ENCODE measurements at regions not wholly inside any gene's neighbourhood (a gene's known extent, or its start where the extent isn't known, plus 50 kb on each side); places are given as distances from the start of the nearest gene placed in this dataset.
"Not testable (repeated sequence)": the region's sequence is repeated elsewhere in the genome, so short reads cannot be mapped to it uniquely, and the experiment has no call there.

DNA sequence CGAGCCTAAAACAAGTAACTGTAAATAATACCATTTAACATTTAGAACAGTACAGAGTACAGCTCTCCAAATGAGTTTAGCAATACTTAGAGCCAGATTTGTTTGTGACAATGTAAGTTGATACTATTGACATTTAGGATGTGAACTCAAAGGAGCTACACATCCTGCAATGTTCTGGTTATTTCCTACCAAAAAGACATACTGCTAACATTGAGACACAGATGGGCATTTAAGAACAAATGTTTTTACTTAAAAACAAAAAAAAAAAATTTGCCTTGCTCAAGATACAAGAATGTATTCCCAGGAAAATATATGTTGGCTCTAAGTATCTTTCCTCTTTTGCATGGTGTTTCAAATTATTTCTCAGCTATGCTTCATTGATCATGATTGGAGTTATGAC, 1464.8 kb upstream of the PRMT6 start:
- DNase-seq (ENCODE audit: low spot score), result no peak

DNA sequence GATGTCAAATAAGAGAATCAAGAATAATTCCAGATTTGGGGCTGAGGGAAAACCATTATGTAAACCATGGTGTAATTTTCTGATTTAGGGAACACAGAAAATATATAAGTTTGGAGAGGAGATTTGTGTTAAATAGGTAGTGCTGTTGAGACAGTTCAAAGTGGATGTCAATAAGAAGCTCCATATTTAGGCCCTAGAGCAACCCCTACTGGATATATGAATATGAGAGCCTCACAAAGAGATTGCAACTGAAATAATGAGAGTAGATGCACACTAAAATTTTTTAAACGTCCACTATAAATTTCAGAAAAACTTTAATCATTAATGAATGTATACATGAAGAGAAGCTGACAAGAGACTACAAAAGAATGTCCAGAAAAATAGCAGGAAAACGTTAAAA, 1447.8 kb upstream of the PRMT6 start:
- DNase-seq (ENCODE audit: low spot score), result no peak

DNA sequence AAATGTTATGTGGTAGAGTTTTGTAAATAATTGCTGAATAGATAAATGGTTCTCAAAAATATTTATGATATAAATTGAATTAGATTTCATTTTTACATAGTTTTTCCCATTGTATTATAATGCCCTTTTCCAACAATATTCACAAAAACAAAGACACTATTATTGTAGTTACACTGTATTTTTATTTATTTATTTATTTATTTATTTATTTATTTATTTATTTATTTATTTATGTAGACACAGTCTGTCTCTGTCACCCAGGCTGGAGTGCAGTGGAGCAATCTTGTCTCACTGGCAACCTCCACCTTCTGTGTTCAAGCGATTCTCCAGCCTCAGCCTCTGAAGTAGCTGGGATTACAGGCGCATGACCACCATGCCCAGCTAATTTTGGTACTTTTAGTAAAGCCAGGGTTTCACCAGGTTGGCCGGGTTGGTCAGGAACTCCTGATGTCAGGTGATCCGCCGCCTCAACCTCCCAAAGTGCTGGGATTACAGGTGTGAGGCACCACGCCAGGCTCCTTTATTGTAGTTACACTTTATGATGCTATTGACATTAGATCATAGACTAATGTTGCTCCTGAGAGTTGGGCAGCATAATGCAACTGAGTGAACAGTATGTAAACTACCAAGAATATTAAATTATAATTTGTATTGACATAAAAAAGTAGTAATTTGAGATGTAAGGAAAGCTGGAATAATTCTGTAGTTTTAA, 1430.0 kb upstream of the PRMT6 start:
- no peak for DNase-seq (ENCODE audit: low spot score)

DNA sequence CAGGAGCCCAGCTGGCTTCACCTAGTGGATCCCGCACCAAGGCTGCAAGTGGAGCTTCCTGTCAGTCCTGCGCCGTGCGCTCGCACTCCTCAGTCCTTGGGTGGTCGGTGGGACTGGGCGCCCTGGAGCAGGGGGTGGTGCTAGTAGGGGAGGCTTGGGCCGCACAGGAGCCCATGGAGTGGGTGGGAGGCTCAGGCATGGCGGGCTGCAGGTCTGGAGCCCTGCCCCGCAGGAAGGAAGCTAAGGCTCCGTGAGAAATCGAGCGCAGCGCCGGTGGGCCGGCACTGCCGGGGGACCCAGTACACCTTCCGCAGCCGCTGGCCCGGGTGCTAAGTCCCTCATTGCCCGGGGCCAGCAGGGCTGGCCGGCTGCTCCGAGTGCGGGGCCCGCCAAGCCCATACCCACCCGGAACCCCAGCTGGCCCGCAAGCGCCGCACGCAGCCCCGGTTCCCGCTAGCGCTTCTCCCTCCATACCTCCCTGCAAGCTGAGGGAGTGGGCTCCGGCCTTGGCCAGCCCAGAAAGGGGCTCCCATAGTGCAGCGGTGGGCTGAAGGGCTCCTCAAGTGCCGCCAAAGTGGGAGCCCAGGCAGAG, 1425.2 kb upstream of the PRMT6 start:
- not testable (repeated sequence) for DNase-seq (ENCODE audit: low spot score)

DNA sequence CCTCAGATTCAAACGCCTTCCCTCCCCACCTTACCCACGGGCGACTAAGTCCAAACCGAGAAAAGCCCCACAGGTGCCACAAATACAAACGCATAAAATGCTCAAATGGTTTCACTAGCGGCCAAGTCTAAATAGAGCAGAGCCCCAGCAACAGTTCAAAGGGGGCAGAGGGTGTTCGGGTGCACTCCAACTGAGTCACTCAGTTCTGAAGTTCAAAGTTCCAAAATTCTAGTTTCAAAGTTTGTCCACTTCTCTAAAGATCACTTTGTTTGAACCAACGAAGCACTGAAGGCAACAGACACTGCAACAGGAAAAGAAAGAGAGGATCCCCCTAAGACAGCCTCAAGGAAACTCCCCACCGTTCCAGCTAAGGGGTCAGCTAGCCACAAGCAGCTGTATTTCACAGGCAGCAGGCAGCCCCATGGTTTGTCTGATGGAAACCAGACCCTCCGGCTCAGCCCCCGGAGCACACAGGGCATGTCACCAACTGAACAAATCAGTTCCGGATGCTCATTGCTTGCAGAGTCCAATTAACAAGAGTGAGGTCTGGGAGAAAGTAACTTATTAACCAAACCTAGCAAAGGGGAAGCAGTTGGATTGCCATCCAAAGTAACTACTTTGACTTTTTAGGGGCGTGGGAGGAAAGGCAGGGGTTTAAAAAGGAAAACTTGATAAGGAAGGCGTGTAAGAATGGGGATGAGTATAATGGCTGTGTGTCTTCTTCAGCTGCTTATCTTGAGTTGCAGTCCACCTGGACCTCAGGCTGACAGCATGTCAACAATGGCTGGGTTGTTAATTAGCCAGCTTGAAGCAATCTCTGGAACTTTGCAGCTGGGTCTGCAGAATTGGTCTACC, 1423.9 kb upstream of the PRMT6 start:
- DNase-seq (ENCODE audit: low spot score), result no peak

DNA sequence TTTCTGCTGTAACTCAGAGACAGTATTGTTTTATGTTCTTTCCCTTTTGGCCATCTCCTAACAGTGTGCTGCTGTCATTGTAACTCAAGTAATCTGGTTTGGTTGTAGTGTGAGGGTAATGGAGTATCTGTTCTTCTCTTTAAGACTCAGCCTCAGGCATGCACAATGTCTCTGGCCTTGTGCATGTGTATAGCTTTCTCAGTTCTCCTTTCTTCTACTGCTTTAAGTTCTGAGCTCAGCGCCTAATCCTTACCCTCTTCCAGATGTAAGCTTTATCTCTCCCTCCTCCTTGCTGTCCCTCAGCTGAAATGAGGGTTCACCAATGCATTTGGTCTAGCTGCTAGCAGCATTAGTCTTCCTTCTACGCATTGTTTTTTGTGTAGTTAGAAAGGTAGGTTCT, 1420.4 kb upstream of the PRMT6 start:
- no peak for DNase-seq (ENCODE audit: low spot score)

DNA sequence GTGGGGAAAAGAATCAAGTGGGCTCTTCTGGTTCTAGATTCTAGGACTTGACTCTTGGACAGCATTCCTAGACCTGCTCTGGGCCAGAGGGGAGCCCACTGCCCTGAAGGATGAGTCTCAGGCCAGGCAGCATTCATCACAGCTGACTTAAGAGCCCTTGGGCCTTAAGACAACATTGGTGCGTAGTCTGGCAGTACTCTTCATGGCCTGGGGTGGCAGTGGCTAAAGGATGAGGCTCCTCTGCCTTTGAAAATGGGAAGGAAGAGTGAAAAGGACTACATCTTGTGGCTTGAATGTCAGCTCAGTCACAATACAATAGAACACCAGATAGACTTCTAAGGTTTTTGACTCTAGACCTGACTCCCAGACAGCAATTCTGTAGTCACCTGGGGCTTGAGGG, 1415.1 kb upstream of the PRMT6 start:
- DNase-seq (ENCODE audit: low spot score), result no peak

DNA sequence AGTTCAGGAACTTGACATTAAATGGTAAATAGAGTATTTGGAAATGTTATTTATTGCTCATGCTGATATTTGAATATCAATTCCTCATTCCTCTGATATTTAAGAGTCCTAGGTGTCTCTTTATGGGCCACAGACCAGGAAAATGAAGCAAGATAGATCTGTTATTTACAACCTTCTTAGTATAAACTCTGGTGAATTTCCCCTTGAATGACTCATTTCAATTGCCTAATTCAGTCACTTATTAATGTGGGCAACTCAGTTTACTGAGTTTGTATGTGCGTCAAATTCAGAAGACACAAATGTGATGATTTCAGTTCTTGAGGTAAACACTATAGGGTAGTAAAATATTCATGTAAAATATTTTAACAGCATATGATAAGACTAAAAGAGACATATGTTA, 1404.4 kb upstream of the PRMT6 start:
- no peak for DNase-seq (ENCODE audit: low spot score)

DNA sequence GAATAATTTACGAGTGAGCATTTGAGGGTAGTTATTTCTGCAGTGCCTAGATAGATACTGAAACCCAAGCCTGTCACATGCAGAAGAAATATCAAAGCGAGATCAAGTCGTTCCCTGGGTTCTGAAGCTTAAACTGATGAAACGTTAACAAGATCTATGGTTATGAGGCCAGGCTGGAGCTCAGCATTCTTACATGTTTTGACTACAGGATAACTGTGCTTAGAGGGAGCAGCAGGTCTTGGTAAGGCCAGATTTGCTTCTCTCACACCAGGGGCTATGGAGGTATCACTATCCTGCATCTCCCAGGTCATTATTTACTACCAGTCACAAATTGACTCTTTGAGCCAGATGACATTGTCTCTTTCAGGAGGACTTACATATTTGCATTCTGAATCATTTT, 1401.4 kb upstream of the PRMT6 start:
- no peak for DNase-seq (ENCODE audit: low spot score)

DNA sequence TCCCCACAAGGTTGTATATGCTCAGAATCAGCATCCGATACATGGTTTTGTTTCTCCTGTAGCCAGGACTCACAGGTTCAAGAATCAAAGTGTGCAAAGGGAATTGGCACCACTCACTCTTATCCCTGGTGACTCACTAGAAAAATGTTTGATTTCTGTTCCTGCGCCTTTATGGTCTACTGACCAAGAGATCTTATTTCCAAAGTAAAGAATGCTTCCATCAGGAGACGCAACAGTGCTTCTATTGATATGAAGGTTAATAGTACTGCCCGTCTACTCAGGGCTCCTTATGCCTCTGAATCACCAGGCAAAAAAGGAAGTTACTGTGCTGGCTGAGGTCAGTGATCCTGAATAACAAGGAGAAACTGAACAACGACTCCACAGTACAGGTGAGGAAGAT, 1392.0 kb upstream of the PRMT6 start:
- DNase-seq (ENCODE audit: low spot score), result no peak

DNA sequence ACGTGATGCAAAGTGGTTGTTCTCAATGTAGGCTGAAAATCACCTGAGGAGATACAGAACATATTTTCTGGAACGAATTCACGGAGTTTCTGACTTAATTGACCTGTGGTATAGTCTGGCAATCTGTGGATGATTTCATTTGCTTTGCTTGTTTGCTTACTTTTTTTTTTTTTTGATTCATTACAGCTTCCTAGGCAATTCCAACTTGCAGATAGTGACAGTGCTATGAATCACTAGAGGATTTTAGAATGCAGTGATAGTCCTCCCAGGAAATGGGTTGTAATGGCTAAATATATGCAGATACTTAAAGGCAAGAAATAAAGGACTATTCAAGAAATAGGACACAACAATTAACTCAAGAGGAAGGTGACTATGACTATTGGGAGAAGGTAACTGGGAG, 1378.1 kb upstream of the PRMT6 start:
- DNase-seq (ENCODE audit: low spot score), result no peak

DNA sequence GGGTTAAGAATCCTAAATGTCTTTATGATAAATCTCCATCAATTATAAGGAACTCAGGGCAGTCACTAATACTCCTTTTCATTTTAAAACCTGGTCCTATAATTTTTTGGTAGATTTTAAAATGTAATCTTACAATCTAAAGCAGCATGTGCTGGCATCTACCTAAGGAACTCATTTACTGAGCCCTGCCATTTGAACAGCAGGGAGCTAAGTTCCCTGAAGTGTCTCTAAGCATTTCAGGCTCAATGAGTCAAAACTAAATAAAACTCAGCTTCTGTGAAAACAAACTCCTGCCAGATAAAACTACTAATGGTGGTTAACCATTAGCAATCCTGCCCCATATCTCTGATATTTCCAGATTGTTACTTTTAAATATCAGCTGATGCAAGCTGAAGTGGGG, 1371.8 kb upstream of the PRMT6 start:
- no peak for DNase-seq (ENCODE audit: low spot score)

DNA sequence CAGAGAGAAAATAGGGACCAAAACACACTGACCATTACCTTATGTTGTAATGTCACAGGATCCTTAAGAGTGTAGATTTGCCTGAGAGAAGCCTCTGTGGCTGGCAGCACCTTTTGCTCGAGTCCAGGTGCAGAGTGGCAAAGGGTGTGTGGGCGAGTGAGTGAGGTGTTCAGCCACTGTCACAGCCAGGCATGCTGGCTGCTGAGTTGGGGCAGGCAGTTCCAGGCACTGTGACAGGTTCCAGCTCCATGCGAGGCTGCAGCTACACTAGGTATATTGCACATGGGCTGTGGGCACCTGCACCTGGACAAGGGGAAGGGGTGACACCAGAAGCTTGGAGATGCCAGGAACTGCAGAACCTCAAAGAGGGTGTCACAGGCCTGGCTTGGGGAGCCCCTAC, 1370.4 kb upstream of the PRMT6 start:
- no peak for DNase-seq (ENCODE audit: low spot score)

DNA sequence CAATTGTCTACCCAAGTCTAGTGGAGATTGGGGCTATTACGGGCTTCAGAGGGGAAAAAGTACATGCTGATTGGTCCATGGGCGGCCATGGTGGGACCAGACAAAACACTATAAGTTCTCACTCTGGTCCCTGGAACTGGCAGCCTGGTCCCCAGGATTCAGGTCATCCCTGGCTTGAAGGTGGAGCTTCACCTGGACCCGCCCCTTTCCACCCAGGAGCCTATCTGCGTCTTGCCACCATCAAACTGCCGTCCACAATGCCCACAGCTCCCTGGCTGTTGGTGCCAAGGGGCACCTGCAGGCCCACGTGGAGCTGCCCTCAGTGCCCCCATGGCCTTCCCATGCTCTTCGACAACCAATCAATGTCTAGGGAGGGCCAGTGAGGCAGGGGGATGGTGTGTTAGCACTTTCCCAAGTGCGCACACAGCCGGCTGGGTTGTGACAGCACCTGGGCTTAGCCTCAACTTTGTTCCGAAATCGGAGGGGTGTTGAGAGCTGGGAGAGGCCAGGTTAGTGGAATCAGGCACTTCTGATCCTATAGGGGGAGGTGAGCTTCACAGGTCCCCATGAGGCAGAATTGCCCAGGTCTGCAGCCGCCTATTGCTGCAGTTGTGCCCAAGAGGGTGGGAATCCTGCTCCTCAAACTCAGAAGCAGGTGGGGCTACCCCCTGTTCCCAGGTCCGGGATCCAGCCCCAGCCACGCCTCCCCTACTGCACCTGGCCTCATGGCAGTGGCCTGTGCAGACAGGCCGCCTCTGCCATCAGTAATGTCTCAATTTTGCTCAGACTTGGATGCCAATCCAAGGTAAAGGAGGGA, 1369.4 kb upstream of the PRMT6 start:
- no peak for DNase-seq (ENCODE audit: low spot score)

DNA sequence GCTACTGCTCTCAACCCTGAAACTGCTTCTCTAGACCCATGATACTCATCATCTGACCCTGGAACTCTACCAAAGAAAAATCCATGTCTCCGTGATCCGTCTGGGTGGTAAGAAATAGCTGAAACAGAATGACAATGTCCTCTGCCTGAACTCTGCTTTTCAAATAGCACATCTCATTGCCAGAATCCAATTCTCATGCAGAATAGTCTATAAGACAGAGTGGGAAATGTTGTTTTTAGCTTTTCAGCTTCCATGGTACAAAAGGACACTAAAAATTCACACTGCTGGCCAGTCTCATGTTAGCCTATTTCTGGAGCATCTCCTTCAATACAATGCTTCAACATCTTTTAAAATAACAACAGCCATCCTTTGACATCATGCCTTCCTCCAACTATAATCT, 1355.8 kb upstream of the PRMT6 start:
- DNase-seq (ENCODE audit: low spot score), result no peak

DNA sequence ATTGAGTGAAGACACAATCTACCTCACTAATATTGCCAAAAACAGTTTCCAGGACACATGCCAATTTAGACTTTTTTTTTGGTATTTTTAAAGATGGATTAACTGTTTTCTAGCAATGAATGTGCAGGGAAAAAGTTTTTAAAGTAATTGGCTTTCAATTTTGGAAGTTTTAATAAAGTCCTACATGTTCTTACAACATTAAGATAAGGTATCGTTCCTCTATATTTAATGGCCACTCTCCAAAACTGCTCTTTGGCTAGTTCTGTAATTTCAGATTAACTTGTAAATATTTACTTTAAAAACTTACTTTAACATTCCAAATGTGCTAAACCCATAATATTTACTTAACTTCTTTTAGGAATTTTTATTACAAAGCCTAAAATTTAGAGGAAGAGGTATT, 1332.2 kb upstream of the PRMT6 start:
- DNase-seq (ENCODE audit: low spot score), result no peak

DNA sequence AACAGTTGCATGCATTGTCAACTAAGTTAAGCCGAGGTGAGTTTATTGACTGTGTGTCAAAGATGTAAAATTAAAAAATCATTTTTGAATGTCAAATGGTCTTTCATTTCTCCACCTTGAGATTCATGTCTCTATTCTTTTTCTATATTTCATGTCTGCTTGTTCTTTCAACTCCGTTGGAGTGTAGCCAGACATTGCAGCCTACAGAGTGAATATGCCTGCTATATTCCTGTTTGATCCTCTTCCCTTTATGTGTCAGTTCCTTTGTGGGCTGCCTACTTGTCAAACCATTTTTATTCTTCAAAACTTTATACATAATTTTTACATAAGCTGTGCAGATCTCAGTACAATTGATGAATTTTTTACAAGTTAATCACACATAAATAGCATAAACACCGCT, 1325.8 kb upstream of the PRMT6 start:
- no peak for DNase-seq (ENCODE audit: low spot score)

DNA sequence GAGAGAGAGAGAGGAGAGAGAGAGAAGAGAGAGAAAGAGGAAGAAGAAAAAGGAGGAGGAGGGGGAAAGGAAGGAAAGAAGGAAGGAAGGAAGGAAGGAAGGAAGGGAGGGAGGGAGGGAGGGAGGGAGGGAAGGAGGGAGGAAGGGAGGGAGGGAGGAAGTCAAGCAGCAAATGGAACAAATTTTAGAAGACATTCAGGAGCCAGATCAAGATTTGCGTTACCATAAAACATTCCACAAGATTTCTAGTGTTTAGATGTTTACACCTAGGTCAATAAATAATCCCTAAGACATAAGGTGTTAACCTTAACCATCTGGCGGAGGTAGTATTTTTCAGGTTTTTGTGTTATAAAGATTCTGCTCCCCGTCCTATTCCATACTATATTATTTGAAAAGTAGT, 1320.1 kb upstream of the PRMT6 start:
- DNase-seq (ENCODE audit: low spot score), result no peak

DNA sequence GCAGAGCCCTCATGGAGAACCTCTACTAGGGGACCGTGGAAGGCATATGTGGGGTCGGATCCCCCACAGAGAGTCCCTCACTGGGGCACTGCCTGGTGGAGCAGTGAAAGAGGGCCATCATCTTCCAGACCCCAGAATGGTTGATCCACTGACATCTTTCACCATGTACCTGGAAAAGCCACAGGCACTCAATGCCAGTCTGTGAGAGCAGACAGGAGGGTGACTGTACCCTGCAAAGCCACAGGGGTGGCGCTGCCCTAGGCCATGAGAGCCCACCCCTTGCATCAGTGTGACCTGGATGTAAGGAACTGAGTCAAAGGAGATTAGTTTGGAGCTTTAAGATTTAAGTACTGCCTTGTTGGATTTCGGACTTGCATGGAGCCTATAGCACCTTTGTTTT, 1276.7 kb upstream of the PRMT6 start:
- no peak for DNase-seq (ENCODE audit: low spot score)

DNA sequence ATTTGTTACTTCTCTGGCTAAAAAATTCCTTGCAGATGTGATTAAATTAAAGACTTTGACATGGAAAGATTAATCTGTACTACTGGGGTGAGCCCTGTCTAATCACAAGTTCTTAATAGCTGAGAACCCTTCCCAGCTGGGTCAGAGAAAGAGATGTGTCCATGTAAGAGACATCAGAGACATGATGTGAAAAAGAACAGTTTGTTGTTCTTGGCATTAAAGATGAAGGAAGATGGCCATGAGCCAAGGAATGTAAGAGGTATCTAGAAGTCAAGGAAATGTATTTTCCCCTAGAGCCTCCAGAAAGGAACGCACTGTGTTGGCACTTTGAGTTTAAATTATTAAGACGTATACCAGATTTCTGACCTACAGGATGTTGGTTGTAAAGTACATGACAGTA, 1271.5 kb upstream of the PRMT6 start:
- DNase-seq (ENCODE audit: low spot score), result no peak

DNA sequence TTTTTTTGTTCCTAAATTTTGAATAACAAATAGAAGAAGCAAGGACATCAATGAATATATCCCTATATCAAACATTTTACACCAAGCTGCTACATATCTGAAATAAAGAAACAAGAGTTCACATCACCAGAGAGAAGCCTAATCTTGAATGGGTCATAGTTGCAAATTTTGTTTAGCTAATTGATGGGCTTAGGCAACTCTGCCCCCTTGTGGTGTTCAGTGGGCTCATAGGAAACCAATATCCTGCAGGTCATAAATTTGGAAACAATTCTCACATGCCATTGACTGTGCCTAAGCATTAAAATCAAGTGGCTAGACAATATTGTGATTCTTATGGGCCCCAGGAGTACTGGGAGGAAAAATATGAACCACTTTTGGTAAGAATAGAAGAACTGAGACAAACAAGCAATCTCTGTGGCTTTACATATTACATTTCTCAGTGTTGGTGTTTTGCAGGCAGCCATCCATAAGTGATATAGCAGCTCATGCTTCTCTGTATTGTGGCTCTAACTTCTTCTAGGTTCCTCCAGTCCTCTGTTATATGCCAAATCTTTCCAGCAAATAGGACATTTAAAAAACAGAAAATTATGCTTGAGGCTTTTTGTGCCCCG, 1262.8 kb upstream of the PRMT6 start:
- no peak for DNase-seq (ENCODE audit: low spot score)

DNA sequence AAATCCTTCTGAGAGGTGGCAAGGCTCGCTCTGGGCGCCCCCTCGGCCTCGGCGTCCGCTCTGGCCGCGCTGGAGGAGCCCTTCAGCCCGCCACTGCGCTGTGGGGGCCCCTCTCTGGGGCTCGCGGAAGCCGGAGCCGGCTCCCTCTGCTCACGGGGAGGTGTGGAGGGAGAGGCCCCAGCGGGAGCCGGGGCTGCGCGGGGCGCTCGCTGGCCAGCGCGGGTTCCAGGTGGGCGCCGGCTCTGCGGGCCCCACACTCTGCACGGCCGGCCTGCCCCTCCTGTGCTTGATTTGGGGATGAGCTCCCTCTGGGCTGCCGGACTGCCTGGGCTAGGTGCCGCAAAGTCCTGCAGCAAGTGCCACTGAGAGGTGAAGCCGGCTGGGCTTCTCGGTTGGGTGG, 1260.7 kb upstream of the PRMT6 start:
- DNase-seq (ENCODE audit: low spot score), result no peak

All from SW480 (cell line).